GM12878 (cell line): ENCODE measurements at regions not wholly inside any gene's neighbourhood (a gene's known extent, or its start where the extent isn't known, plus 50 kb on each side); places are given as distances from the start of the nearest gene placed in this dataset.

Source experiments
- ATAC-seq: fragments of 200-7000 bp; cut with Tn5 transposase; 3 replicates; pipeline ENCODE4 v1.9.1; 2020; ENCODE audit warnings: mild to moderate bottlenecking, moderate library complexity
- BruUV-seq: library from RNA; stranded (reverse); fragments of 400-500 nt; replicated peaks from 2 replicates; lab custom pipeline; 2021; lab: Mats Ljungman, UMichigan
- CTCF ChIA-PET: fragments of 300-600 bp; sonication (Branson Sonifier 250); formaldehyde crosslinking; extraction: SDS; loops from one replicate; lab custom pipeline; 2021; ENCODE audit warnings: inconsistent platforms; lab: Yijun Ruan, JAX
- POLR2A ChIA-PET: fragments of 350-600 bp; formaldehyde crosslinking; extraction: SDS; loops from one replicate; lab custom pipeline; 2021; ENCODE audit warnings: inconsistent platforms; lab: Charles Lee
- RAD21 ChIA-PET: fragments of 300-600 bp; sonication (Branson Sonifier 250); formaldehyde crosslinking; loops from one replicate; lab custom pipeline; 2023; ENCODE audit warnings: antibody characterized with exemption; ENCODE audit not compliant: unreplicated experiment; lab: Charles Lee
- SMC1A ChIA-PET: fragments of 300-600 bp; sonication (Branson Sonifier 250); formaldehyde crosslinking; loops from one replicate; lab custom pipeline; 2023; ENCODE audit not compliant: unreplicated experiment, uncharacterized antibody; lab: Charles Lee
- DNase-seq: peaks from one replicate; pipeline ENCODE4 v3.0.0-alpha.2; 2011; ENCODE audit warnings: low read depth, low spot score
- FAIRE-seq: peaks from 3 replicates; lab custom pipeline; 2011; peaks lifted over from hg19 to GRCh38; lab: Jason Lieb, UNC
- H2AFZ ChIP-seq: 2 replicates; pipeline ENCODE4 v1.6.0; 2011; ENCODE audit warnings: low read depth, low read length, control low read depth; ENCODE audit not compliant: control insufficient read depth
- H3K27ac ChIP-seq: 2 replicates; pipeline ENCODE4 v1.5.1; 2011; ENCODE audit warnings: control low read depth; ENCODE audit not compliant: control insufficient read depth, insufficient read depth
- H3K27me3 ChIP-seq, 2 experiments: replicated peaks in 1 of 2; 2 replicates each; pipeline versions ENCODE4 v1.6.0 to v1.6.1; 2011; ENCODE audit warnings: low read length in 1 of 2; ENCODE audit not compliant: control insufficient read depth in 2 of 2, insufficient read depth in 2 of 2
- H3K36me3 ChIP-seq, 2 experiments: 2 replicates each; pipeline ENCODE4 v1.5.1; 2011; ENCODE audit warnings: low read length in 1 of 2; ENCODE audit not compliant: control insufficient read depth in 2 of 2, insufficient read depth in 2 of 2
- H3K4me1 ChIP-seq: 2 replicates; pipeline ENCODE4 v1.6.1; 2011; ENCODE audit warnings: mild to moderate bottlenecking, low read length, moderate library complexity, mixed read lengths; ENCODE audit not compliant: control insufficient read depth, insufficient read depth
- H3K4me2 ChIP-seq: 2 replicates; pipeline ENCODE4 v1.6.0; 2011; ENCODE audit warnings: control low read depth; ENCODE audit not compliant: control insufficient read depth, insufficient read depth
- H3K4me3 ChIP-seq: fragments of 200-600 bp; sonication (generic); 2 replicates; pipeline ENCODE4 v1.5.1; 2016
- H3K79me2 ChIP-seq: 2 replicates; pipeline ENCODE4 v1.6.0; 2011; ENCODE audit warnings: low read length; ENCODE audit not compliant: control insufficient read depth, insufficient read depth
- H3K9ac ChIP-seq: 2 replicates; pipeline ENCODE4 v1.8.0; 2011; ENCODE audit warnings: low read length, control low read depth, mixed read lengths; ENCODE audit not compliant: control insufficient read depth, insufficient read depth
- H3K9me3 ChIP-seq: replicated peaks from 3 replicates; pipeline ENCODE4 v1.5.1; 2011; ENCODE audit warnings: mild to moderate bottlenecking, low read length; ENCODE audit not compliant: control insufficient read depth, insufficient read depth
- H4K20me1 ChIP-seq: 2 replicates; pipeline ENCODE4 v1.6.0; 2011; ENCODE audit not compliant: control insufficient read depth, insufficient read depth
- ESRRA ChIP-seq: IDR thresholded peaks from 2 replicates; pipeline ENCODE4 v1.6.1; 2012; ENCODE audit warnings: mild to moderate bottlenecking, low read length, improper control_type of control experiment
- JUND ChIP-seq: IDR thresholded peaks from 2 replicates; pipeline ENCODE4 v1.6.1; 2012; ENCODE audit warnings: low read depth, mild to moderate bottlenecking, low read length, improper control_type of control experiment, moderate library complexity
- KDM1A ChIP-seq: fragments of 200-600 bp; sonication (generic); IDR thresholded peaks from 2 replicates; pipeline ENCODE4 v1.6.1; 2016; ENCODE audit warnings: borderline replicate concordance
- MAX ChIP-seq: IDR thresholded peaks from 2 replicates; pipeline ENCODE4 v1.6.1; 2012; ENCODE audit warnings: low read depth, low read length, improper control_type of control experiment
- POLR2AphosphoS2 ChIP-seq: IDR thresholded peaks from 2 replicates; pipeline ENCODE4 v1.6.1; 2011; ENCODE audit warnings: low read depth, mild to moderate bottlenecking, low read length, improper control_type of control experiment, moderate library complexity
- POU2F2 ChIP-seq: IDR thresholded peaks from 3 replicates; pipeline ENCODE4 v1.6.1; 2011; ENCODE audit warnings: low read depth, mild to moderate bottlenecking, low read length, borderline replicate concordance
- RB1 ChIP-seq: fragments of 450-650 bp; formaldehyde crosslinking; IDR thresholded peaks from 2 replicates; pipeline ENCODE4 v1.6.1; 2017; ENCODE audit warnings: mild to moderate bottlenecking, borderline replicate concordance
- RFX5 ChIP-seq: IDR thresholded peaks from 2 replicates; pipeline ENCODE4 v1.6.1; 2011; ENCODE audit warnings: low read depth, low read length, improper control_type of control experiment
- SPI1 ChIP-seq: IDR thresholded peaks from 2 replicates; pipeline ENCODE4 v1.6.1; 2011; ENCODE audit warnings: low read depth, mild to moderate bottlenecking, low read length, moderate library complexity, borderline replicate concordance; ENCODE audit not compliant: insufficient read depth
- TCF3 ChIP-seq: IDR thresholded peaks from 2 replicates; pipeline ENCODE4 v1.6.1; 2012; ENCODE audit warnings: low read depth, mild to moderate bottlenecking, low read length, borderline replicate concordance; ENCODE audit not compliant: insufficient read depth
- ZBTB40 ChIP-seq: fragments of 450-650 bp; IDR thresholded peaks from 2 replicates; pipeline ENCODE4 v1.6.1; 2016; ENCODE audit warnings: mild to moderate bottlenecking, moderate library complexity, borderline replicate concordance
- ZNF207 ChIP-seq: fragments of 450-650 bp; IDR thresholded peaks from 2 replicates; pipeline ENCODE4 v1.6.1; 2014; ENCODE audit warnings: antibody characterized with exemption, mild to moderate bottlenecking, borderline replicate concordance
- ZNF622 ChIP-seq: fragments of 450-650 bp; IDR thresholded peaks from 2 replicates; pipeline ENCODE4 v1.6.1; 2017; ENCODE audit warnings: mild to moderate bottlenecking, inconsistent platforms
- WGBS: methylation state at CpG from one replicate; pipeline ENCODE4 v1.1.6; 2016; ENCODE audit warnings: low lambda C conversion rate; ENCODE audit not compliant: insufficient replicate concordance, insufficient coverage; ENCODE audit errors: missing lambda C conversion rate; 5-methylcytosine and 5-hydroxymethylcytosine counted together
- in situ Hi-C: fragments of 300-500 bp; cut with MboI; formaldehyde crosslinking; loops from 9 replicates; pipeline ENCODE4 v1.14.3; 2018; ENCODE audit warnings: mixed read lengths
- intact Hi-C: fragments of 100-400 bp; cut with micrococcal nuclease; formaldehyde crosslinking; loops from one replicate; pipeline ENCODE4 v1.14.2; 2022; ENCODE audit not compliant: unreplicated experiment
- TF ChIP-seq, protein P1 (sequence below): fragments of 450-650 bp; IDR thresholded peaks from 2 replicates; pipeline ENCODE4 v1.6.1; 2017; ENCODE audit warnings: low read depth, mild to moderate bottlenecking, moderate library complexity
- TF ChIP-seq, protein P2 (sequence below): IDR thresholded peaks from 2 replicates; pipeline ENCODE4 v1.6.1; 2012; ENCODE audit warnings: low read length, inconsistent platforms

DNA sequence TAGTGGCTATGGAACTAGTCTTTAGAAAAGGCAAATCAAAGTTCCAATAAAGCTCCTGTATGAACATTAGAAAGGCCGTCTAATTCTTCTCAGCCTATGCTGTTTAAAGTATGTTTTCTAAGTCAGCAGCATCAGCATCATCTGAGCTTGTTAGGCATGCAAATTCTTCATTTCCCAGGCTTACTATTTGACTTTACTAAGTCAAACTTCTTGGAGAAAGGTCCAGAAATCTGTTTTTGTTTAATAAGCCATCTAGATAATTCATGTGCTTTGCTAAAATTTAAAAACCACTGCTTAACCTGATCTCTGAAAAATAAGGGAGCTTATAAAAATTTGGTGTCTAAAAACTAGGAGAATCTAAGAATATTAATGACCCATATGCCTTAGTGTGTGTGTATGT lies 200.2 kb upstream of the SGCD start:
- Histone ChIP-seq H3K4me2 (no peak overlapping the region), H3K27ac (no peak overlapping the region), H3K36me3 (no peaks in the 10 kb centered on the region), H3K4me3 (no peak overlapping the region), H4K20me1 (no peaks in the 10 kb centered on the region), H3K9me3 (no peaks in the 10 kb centered on the region), H3K79me2 (no peaks in the 10 kb centered on the region), H3K4me1 (no peaks in the 10 kb centered on the region), H3K27me3 (no peaks in the 10 kb centered on the region), H3K9ac (no peak overlapping the region), H2AFZ (no peak overlapping the region)
- TF ChIP-seq POU2F2 (no peak), POLR2AphosphoS2 (no peak), TCF3 (no peak), JUND (no peak), RB1 (no peak), ZNF622 (no peak), KDM1A (no peak), ZNF207 (no peak), ESRRA (no peak), SPI1 (no peak), RFX5 (no peak), MAX (no peak), ZBTB40 (no peak)
- TF ChIP-seq, protein P1, sequence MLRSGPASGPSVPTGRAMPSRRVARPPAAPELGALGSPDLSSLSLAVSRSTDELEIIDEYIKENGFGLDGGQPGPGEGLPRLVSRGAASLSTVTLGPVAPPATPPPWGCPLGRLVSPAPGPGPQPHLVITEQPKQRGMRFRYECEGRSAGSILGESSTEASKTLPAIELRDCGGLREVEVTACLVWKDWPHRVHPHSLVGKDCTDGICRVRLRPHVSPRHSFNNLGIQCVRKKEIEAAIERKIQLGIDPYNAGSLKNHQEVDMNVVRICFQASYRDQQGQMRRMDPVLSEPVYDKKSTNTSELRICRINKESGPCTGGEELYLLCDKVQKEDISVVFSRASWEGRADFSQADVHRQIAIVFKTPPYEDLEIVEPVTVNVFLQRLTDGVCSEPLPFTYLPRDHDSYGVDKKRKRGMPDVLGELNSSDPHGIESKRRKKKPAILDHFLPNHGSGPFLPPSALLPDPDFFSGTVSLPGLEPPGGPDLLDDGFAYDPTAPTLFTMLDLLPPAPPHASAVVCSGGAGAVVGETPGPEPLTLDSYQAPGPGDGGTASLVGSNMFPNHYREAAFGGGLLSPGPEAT, result no peak
- TF ChIP-seq, protein P2, sequence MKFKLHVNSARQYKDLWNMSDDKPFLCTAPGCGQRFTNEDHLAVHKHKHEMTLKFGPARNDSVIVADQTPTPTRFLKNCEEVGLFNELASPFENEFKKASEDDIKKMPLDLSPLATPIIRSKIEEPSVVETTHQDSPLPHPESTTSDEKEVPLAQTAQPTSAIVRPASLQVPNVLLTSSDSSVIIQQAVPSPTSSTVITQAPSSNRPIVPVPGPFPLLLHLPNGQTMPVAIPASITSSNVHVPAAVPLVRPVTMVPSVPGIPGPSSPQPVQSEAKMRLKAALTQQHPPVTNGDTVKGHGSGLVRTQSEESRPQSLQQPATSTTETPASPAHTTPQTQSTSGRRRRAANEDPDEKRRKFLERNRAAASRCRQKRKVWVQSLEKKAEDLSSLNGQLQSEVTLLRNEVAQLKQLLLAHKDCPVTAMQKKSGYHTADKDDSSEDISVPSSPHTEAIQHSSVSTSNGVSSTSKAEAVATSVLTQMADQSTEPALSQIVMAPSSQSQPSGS, result no peak
- WGBS, result 24% methylated on average over 1 of the region's 1 CpG
- no peak for ATAC-seq
- ChIA-PET RAD21 (no interaction called here), POLR2A (no interaction called here), SMC1A (no interaction called here), CTCF (no interaction called here)
- no peak for DNase-seq
- in situ Hi-C loops, result no loop called here
- intact Hi-C loops, result no loop called here
- no TSS peak for BruUV-seq
- FAIRE-seq, result no peak
